GM18858 (cell line): ENCODE measurements at regions not wholly inside any gene's neighbourhood (a gene's known extent, or its start where the extent isn't known, plus 50 kb on each side); places are given as distances from the start of the nearest gene placed in this dataset.
"Not testable (repeated sequence)": the region's sequence is repeated elsewhere in the genome, so short reads cannot be mapped to it uniquely, and the experiment has no call there.

Experiments
- ATAC-seq: cut with Tn5 transposase; IDR thresholded peaks from one replicate; pipeline ENCODE4 v1.9.1; 2021; ENCODE audit not compliant: unreplicated experiment

DNA sequence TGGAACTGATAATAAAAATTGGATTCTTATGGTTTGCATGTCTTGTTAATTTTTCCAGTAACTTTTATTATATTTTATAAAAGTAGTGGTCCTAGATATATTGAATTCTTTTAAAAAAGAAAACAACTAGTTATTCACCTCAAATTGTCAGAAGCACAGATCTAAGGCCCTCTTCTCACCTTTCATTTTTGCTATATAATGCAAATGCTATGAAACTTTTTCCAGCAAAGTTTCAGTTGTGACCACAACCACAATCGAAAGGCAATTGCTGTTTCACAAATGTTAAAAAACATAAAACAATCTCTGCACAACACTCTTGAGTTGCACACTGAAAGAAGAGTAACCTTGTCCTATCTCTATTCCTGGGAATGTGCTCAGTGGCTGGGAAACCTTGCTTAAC lies 479.8 kb upstream of the FLRT2 start:
- ATAC-seq: no peak

DNA sequence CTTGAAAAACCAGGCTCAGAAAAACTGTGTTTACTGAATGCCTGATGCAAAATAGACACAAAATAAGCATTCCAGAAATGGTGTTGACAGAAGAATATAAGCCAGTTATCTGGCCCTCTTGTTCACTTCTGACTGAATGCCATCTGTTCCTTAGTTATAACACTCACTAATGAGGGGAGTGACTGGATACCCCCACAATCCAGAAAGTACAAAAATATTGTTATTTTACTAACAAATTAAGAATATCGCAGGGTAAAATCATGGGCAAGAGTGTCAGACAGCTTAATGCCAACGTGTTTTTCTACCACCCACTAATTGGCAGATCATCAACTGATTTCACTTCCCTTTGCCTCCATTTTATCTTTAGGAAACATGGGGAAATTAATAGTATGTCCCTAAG lies 477.3 kb upstream of the FLRT2 start:
- ATAC-seq: no peak

DNA sequence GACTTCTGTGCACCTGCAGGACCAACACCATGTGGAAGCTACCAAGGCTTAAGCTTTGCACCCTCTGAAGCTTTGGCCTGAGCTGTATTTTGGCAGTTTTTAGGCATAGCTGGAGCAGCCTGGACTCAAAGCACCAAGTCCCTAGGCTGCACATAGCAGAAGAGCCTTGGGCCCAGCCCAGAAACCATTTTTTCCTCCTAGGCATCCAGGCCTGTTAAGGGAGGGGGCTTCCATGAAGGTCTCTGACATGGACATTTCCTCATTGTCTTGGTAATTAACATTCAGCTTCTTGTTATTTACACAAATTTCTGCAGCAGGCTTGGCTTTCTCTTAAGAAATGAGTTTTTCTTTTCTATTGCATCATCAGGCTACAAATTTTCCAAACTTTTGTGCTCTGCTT lies 475.8 kb upstream of the FLRT2 start:
- ATAC-seq: no peak

DNA sequence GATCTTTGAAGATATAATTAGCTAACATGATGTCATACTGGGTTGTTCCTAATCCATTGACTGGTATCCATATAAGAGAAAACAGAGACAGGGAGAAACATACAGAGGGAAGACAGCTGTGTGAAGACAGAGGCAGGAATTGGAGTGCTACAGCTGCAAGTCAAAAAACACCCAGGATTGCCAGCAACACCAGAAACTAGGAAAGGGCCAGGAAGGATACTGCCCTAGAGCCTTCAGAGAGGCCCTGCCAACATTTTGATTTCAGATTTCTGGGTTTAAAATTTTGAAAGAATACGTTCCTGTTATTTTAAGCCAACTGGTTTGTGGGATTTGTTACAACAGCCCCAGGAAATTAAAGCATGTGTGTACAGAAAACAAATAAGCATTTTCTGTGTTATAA lies 473.7 kb upstream of the FLRT2 start:
- ATAC-seq: no peak

DNA sequence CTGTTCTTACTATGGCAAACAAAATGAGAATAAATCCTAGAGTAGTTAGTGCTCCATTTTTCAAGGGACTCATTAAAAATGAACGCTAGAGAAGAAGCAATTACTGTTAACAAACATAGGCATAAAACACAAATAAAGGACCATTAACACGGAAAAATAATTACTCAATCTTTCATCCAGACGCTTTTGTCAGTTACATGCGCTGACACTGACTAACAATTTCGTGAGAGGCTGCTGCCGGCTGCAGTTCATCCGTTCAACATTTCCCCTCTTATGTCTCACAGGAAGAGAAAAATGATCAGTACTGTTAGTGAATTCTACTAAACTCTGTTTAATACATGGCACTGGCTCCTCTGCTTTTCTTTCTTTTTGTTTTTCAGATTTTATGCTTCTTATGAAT lies 472.7 kb upstream of the FLRT2 start:
- ATAC-seq: no peak

DNA sequence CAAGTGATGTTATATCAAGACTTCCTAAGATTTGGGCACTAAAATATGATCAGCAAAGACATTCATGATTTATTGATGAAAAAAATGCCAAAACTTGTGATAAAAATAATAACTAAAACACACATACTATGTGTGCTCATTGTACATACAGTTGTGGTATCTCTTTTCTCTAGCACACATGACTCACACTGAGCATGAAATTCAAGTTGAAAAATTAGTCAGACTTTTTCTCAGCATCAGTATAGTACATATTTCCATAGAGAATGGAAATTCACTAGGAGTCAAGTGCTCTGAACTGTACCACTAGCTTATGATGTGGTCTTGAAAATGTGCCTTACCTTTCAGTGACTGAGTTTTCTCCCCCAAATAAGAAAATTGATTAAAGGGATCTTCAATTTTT lies 471.8 kb upstream of the FLRT2 start:
- no peak for ATAC-seq

DNA sequence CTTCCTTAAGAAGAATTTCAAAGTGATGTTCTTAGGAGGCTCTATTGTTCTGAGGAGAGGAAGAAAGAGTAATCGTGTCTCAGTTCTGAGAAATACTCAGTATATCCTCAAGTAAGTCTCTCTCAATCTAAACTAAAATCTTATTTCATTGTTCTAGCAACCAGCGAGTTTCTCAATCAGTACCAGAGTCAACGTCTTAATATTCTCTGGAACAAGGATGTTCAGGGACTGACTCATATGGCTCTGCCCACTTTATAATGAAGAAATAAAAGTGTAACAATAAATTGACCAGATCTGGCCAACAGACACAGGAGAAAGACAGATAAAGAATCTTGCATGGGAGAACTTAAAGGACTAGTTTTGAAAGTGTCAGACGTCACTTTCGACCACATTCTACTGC lies 469.8 kb upstream of the FLRT2 start:
- no peak for ATAC-seq

DNA sequence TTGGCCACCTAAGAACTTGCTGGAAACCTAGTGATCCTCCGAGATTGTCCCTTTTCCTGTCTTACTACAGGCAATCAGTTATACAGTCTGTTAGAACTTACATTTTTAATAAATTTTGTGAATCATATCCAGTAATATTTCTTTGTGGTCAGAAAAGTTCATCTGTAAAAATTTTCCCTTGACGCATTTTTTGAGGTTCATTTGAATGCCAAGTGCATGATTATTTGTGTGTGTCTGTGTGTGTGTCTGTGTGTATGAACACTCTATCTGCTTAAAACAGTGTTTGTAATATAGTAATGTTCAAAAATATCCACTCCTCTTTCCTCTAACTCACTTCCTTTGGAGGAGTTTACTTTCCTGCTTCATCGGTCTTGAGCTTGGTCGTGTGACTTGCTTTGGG lies 468.7 kb upstream of the FLRT2 start:
- no peak for ATAC-seq

DNA sequence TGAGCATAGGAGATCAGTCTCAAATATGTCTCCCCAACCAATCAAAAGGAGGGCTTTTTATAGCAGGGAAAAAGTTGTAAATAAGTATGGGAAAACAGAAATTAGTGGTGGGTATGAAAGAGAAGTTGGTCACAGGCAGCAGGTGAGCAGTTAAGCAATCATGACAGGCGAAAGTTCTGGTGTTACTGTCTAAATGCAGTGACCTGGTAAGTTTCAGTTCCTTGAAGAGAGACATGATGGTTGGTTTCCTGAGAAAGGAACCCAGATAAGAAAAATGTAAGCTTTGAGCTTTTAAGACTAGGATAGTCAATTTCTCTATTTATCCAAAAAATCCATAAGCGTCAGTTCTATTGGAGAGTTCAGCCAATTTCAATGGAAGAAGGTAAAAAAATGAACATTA lies 466.2 kb upstream of the FLRT2 start:
- no peak for ATAC-seq

DNA sequence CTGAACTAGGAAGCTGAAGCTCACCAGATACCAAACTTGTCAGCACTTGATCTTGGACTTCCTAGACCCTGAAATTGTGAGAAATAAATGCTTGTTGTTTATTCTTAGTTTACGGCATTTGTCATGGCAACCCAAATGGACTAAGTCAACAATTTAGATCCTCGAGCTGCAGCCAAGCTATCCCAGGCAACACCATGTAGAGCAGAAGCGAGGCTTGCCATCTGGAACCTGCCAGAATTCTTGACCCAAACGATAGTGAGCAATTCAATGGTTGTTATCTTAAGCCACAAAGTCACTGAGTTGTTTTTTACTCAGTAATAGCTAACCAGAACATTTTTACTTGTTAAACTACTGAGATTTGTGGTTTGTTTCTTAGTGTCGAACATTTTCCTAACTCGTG lies 458.5 kb upstream of the FLRT2 start:
- ATAC-seq: no peak

DNA sequence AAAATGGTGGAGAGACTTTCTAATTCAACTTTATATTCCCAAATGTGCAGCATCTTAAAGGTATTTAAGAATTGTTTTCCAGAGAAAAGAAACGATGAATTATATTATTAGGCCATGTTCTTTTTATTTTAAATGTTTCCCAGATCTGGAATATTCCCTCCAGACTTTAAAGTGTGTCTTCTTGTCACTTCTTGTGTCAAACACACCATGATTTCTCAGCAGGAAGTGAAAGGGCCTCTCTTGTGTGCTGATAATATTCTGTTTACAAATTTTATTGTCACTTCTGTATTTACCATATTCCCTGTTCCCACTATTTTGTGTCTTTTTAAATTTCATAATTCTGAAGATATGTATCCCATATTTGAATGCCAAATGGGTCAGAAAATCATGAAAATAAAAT lies 455.0 kb upstream of the FLRT2 start:
- ATAC-seq: no peak

DNA sequence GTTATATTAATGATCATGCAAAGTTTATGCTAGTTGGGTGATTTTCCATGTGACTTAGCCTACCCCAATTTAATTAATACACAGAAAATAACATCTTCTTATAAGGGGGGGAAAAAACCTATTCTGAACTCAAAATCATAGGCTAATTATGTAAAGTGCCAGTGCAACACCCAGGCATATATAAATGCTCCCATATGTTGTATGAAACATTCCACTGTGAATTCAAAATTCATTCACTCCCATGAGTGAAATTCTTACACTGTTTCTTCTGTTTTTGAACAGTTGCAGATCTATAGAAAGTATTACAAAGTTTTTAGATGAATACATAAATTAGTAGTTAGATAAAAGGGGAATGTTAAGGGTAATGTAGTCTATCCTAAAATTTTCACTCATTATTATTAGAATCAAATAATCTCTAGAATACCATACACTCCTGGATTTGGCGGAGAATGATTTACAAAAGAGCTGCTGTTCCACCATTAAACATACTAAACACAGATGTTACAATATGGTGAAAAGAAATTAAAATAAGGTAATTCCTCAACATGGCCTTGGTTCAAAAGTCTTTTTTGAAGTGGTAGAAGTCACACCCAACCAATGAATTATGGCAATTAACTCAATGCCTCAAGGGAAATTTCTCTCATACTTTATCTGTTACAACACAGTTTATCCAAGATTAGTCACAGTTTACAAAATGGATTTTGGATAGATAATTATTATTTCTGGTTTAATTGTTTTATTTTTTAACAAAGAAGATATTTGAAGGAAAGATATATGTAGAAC lies 454.1 kb upstream of the FLRT2 start:
- no peak for ATAC-seq

DNA sequence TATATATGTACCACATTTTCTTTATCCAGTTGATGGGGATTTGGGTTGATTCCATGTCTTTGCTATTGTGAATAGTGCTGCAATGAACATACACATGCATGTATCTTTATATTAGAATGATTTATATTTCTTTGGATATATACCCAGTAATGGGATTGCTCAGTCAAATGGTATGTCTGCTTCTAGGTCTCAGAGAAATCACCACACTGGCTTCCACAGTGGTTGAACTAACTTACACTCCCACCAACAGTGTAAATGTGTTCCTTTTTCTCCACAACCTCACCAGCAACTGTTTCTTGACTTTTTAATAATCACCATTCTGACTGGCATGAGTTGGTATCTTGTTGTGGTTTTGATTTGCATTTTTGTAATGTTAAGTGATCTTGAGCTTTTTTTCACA lies 452.2 kb upstream of the FLRT2 start:
- not testable (repeated sequence) for ATAC-seq

DNA sequence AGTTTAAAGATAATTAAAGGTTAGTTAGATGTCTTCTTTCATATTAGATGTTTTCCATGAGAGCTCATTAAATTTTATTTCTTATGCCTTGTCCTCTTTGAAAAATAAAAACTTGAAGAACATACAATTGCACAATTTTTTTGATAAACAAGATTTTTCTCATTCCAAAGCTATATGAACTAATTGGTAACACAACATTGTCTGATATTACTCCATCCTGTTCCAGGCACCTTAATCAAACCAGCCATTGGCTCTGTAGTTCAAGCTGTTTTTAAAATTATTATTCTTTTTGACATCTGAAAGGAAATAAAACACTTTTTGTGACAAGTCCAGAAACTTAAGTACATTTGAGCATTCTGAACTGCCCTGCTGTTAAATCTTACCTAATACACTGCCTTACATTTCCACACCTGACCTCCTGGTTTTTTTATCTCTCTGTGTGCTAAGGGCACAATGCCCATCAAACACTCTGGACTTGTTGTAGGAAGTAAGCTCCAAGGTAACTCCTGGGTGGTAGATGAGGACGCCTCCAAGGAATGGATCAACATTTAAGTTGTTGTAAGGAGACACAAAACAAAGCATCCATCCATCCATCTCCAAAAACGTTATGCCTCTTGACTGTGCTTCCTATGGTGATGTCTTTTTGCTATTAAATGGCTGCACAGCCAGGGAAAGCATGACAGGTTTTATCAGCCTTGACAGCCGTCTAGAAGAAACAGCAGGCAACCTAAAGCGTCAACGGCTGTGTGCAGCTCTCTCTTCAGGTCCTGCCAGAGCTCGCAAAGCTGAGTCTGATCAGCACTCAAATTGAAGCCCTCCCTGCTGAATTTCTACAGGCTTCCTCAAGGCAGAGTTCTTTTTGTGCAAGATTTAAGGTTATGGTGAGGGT lies 449.9 kb upstream of the FLRT2 start:
- no peak for ATAC-seq

DNA sequence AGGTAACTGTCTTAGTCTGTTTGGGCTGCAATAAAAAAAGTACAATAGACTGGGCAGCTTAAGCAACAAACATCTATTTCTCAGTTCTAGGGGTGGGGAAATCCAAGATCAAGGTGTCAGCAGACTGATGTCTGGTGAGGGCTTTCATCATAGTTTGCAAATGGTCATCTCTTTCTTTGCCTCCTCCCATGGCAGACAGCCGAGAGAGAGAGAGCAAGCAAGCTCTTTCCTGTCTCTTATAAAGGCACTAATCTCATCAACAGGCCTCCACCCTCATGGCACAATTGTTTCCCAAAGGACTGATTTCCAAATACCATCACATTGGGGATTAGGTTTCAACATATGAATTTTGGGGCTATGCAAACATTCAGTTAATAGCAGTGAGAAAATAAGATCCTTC lies 445.6 kb upstream of the FLRT2 start:
- no peak for ATAC-seq

DNA sequence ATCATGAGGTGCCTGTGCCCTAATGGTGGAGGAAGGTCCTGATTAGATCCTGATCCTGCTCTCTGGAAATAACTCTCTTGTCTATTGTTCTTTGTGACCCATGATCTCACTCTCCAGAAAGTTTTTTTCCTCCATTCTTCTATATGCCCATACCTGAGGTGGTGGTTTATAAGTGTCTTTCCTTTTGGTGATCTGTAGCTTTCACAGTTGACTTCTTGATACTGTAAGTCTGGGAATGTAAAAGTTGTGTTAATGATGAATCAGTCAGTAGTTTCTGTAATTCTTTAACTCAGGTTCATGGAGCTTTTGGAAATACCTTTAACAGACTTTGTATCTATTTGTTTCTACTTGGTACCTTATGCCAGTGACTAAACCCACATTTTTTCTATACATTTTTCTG lies 444.0 kb upstream of the FLRT2 start:
- ATAC-seq: no peak

DNA sequence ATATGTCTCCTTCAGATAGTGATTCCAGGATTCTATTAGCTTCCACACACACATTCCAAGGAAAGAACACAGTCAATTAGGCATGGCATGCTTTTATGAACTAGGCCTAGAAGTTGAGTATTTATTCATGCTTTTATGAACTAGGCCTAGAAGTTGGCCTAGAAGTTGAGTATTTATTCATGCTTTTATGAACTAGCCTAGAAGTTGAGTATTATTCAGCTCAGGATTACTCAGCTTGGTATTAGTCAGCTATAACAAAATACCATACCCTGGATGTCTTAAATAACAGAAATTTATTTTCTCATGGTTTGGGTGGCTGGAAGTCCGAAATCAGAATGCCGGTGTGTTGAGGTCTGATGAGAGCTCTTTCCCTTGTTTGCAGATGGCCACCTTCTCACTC lies 442.7 kb upstream of the FLRT2 start:
- no peak for ATAC-seq

DNA sequence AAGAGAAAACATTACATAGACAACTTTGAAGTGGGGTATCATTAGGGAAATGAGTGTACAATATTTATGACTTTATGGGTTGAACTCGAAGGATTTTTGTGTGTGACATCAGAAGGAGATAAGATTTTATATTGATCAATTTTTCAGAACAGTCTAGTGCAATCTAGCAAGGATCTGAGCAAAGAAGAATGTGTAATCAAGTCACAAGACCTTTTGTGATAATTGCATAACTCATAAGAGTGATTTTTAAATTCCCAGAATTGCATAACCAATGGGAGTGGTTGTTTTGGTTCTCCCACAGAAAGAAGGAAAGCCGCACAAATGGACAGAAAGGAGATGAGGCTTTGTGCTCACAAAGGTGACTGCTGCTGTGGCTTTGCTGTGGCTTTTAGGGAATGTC lies 441.8 kb upstream of the FLRT2 start:
- no peak for ATAC-seq

DNA sequence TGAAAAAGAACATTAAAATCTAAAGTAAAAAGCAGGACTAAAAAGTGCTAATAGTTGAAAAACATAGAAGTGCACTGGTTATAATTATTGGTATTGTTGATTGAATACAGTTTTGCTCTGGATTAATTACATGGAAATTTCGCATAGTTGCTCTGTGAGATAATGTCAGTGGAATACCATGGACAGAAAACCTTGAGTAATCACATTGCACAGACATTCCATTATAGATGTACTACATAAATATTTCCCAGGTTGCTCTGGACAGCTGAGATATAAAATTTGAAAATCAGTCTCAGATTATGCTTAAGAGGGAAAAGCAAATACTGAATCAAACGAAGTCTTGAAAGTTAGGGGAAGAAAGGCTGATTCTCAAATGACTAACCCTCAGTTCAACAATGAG lies 439.3 kb upstream of the FLRT2 start:
- no peak for ATAC-seq

DNA sequence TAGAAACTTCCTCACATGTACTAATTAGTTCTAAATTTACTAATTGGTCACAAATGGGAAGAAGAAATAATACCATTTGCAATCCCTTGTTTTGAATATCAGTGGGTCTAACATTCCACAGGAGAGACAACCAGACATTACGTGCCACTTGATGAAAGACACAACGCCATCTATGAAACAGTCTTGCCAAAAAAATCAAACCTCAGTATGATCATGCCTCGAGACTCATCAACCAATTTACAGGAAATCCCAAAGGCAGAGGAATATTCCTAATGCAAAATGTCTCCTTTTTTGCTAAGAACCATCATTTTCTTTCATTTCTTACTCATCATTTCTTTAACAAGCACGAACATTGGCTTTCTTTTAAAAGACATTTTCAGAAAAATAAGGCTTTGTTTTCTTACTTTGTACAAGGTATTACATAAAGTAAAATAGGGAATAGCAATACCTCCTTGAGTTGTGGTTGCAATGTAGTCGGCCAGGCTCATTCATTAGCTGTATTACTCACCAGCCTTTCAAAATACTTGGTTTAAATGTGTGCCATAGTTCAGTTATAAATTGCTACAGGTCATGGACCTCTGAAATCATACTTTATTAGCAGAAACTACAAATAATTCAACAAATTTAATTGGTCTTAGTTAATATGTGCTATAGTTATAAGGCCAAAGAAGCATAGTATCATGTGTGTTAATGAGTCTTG lies 436.2 kb upstream of the FLRT2 start:
- no peak for ATAC-seq

DNA sequence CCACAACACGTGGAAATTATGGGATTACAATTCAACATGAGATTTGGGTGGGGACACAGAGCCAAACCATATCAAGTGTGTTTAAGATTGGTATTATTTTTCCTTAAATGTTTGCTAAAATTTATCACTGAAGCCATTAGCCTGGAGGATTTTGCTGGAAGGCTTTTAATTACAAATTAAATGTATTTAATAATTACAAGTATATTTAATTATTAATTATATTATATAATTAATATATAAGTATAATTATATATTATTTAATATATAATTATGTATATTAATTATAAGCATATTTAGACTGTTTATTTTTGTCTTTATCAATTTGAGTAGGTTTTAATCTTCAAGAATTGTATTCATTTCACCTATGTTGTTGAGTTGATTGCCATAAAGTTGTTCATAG lies 427.4 kb upstream of the FLRT2 start:
- ATAC-seq: no peak

DNA sequence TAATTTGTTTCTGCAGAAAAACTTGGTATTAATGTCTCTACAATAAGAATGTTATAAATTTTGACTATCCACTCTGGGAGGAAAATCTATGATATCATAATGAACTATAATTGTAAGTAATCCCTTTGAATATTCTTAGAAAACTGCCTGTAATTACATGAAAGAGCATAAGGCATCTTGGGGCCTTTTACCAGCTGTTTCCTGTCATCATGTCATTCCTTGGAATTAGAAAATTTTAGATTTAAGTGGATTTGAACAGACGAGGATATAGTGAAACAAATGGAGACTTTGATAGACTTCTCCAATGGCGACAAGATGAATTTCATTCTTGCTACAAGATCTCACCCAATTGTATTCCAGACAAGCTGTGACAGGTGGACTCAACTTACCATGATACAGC lies 423.4 kb upstream of the FLRT2 start:
- no peak for ATAC-seq
